ENCODE measurements at regions not wholly inside any gene's neighbourhood (a gene's known extent, or its start where the extent isn't known, plus 50 kb on each side); places are given as distances from the start of the nearest gene placed in this dataset.

- Histone ChIP-seq H3K9me3 (ENCODE audit: control insufficient read depth, insufficient read depth, low read depth, low read length) (no peaks in the 10 kb centered on the region), H3K4me3 (ENCODE audit: low read depth in 2 of 2, low read length in 2 of 2) (no peak overlapping the region), H3K36me3 (ENCODE audit: control insufficient read depth, insufficient read depth, low read length) (no peaks in the 10 kb centered on the region), H3K27ac (ENCODE audit: low read length) (no peak overlapping the region), H3K27me3 (ENCODE audit: control insufficient read depth, insufficient read depth, low read length) (no peaks in the 10 kb centered on the region), H3K4me1 (ENCODE audit: control insufficient read depth, insufficient read depth, low read length) (no peaks in the 10 kb centered on the region; the same call in 1 of the 2 replicates)
- in situ Hi-C loops (cut with HindIII; ENCODE audit: low pct_unique_long_range_greater_than_20kb, low sequenced_read_pairs) (no loop called here), intact Hi-C loops (cut with micrococcal nuclease; ENCODE audit: unreplicated experiment) (no loop called here)
- no peak for TF ChIP-seq CTCF (IDR thresholded peaks at IDR 0.05)
- no peak for TF ChIP-seq SIN3A (IDR thresholded peaks at IDR 0.05; ENCODE audit: borderline replicate concordance, insufficient read depth, low read depth, low read length)
- TF ChIP-seq REST (IDR thresholded peaks at IDR 0.05; ENCODE audit: insufficient read depth in 1 of 2, low read depth in 2 of 2, low read length in 1 of 2), result no peak
- no peak for TF ChIP-seq TCF7L2 (IDR thresholded peaks at IDR 0.05; ENCODE audit: low read depth, low read length)
- no peak for TF ChIP-seq POLR2AphosphoS5 (IDR thresholded peaks at IDR 0.05; ENCODE audit: low read depth, low read length)
- CTCF ChIA-PET, result interaction anchor here (0.6 kb wide), 1 partner anchor 40 kb away, joined by 4 read pairs; no protein-coding TSS in a partner anchor
- no TSS peak for BruUV-seq (replicated peaks)
- DNase-seq (ENCODE audit: low read depth, low spot score), result no peak
- POLR2A ChIA-PET, result no interaction called here
- ATAC-seq, result no peak
These were observed 178.7 kb downstream of the BMP7 start for GRCh38 chr20:57087705-57088104.

- BruUV-seq (replicated peaks), result no TSS peak
- no peak for TF ChIP-seq REST (IDR thresholded peaks at IDR 0.05; ENCODE audit: insufficient read depth in 1 of 2, low read depth in 2 of 2, low read length in 1 of 2)
- no peak for TF ChIP-seq CTCF (IDR thresholded peaks at IDR 0.05)
- H3K27me3 ChIP-seq (ENCODE audit: control insufficient read depth, insufficient read depth, low read length), result no peaks in the 10 kb centered on the region
- no peaks in the 10 kb centered on the region for H3K9me3 ChIP-seq (ENCODE audit: control insufficient read depth, insufficient read depth, low read depth, low read length)
- intact Hi-C loops (cut with micrococcal nuclease; ENCODE audit: unreplicated experiment), result no loop called here
- no peak overlapping the region for H3K27ac ChIP-seq (ENCODE audit: low read length)
- ChIA-PET POLR2A (no interaction called here), CTCF (no interaction called here)
- no peaks in the 10 kb centered on the region; the same call in 1 of the 2 replicates for H3K4me1 ChIP-seq (ENCODE audit: control insufficient read depth, insufficient read depth, low read length)
- ATAC-seq (no peak), DNase-seq (ENCODE audit: low read depth, low spot score) (no peak)
- in situ Hi-C loops (cut with HindIII; ENCODE audit: low pct_unique_long_range_greater_than_20kb, low sequenced_read_pairs), result no loop called here
- H3K36me3 ChIP-seq (ENCODE audit: control insufficient read depth, insufficient read depth, low read length), result no peaks in the 10 kb centered on the region
- H3K4me3 ChIP-seq (ENCODE audit: low read depth in 2 of 2, low read length in 2 of 2), result no peak overlapping the region
These were observed 178.0 kb downstream of the BMP7 start for GRCh38 chr20:57088436-57088835.
